ENCODE measurements at regions not wholly inside any gene's neighbourhood (a gene's known extent, or its start where the extent isn't known, plus 50 kb on each side); places are given as distances from the start of the nearest gene placed in this dataset.
"Not testable (repeated sequence)": the region's sequence is repeated elsewhere in the genome, so short reads cannot be mapped to it uniquely, and the experiment has no call there.

GRCh38 chr5:99035942-99036341, 107.1 kb upstream of the CHD1 start:
- H3K4me3 ChIP-seq (replicated peaks in 1 of 2; ENCODE audit: low read depth in 2 of 2, low read length in 2 of 2) = no peak overlapping the region
- TF ChIP-seq CTCF (IDR thresholded peaks at IDR 0.05; ENCODE audit: low read depth, low read length) = no peak
- no peak for DNase-seq (ENCODE audit: low read depth in 2 of 2)

- H3K4me3 ChIP-seq (replicated peaks in 1 of 2; ENCODE audit: low read depth in 2 of 2, low read length in 2 of 2) = no peak overlapping the region
- peak in 1 of 2 donors; percentile 29 for DNase-seq (ENCODE audit: low read depth in 2 of 2)
- no peak for TF ChIP-seq CTCF (IDR thresholded peaks at IDR 0.05; ENCODE audit: low read depth, low read length)
These were observed 105.5 kb upstream of the CHD1 start for GRCh38 chr5:99034336-99034735.

- peak overlapping the region in 1 of 2 donors; percentile 1 for H3K4me3 ChIP-seq (replicated peaks in 1 of 2; ENCODE audit: low read depth in 2 of 2, low read length in 2 of 2)
- peak; percentile 4 to 23 for DNase-seq (ENCODE audit: low read depth in 2 of 2)
- no peak for TF ChIP-seq CTCF (IDR thresholded peaks at IDR 0.05; ENCODE audit: low read depth, low read length)
These were observed 104.5 kb upstream of the CHD1 start for GRCh38 chr5:99033014-99033900.

- TF ChIP-seq CTCF (IDR thresholded peaks at IDR 0.05; ENCODE audit: low read depth, low read length) = peak; percentile 77
- H3K4me3 ChIP-seq (replicated peaks in 1 of 2; ENCODE audit: low read depth in 2 of 2, low read length in 2 of 2) = no peak overlapping the region
- peak; percentile 90 for DNase-seq (ENCODE audit: low read depth in 2 of 2)
These were observed 103.6 kb upstream of the CHD1 start for GRCh38 chr5:99032234-99033013.

GRCh38 chr5:99030906-99031440, 102.2 kb upstream of the CHD1 start:
- H3K4me3 ChIP-seq (replicated peaks in 1 of 2; ENCODE audit: low read depth in 2 of 2, low read length in 2 of 2) = no peak overlapping the region
- no peak for TF ChIP-seq CTCF (IDR thresholded peaks at IDR 0.05; ENCODE audit: low read depth, low read length)
- no peak for DNase-seq (ENCODE audit: low read depth in 2 of 2)

GRCh38 chr5:99029172-99029571, 100.4 kb upstream of the CHD1 start:
- TF ChIP-seq CTCF (IDR thresholded peaks at IDR 0.05; ENCODE audit: low read depth, low read length) = no peak
- no peak overlapping the region for H3K4me3 ChIP-seq (replicated peaks in 1 of 2; ENCODE audit: low read depth in 2 of 2, low read length in 2 of 2)
- no peak for DNase-seq (ENCODE audit: low read depth in 2 of 2)

GRCh38 chr5:99028170-99028569, 99.4 kb upstream of the CHD1 start:
- not testable (repeated sequence) for H3K4me3 ChIP-seq (replicated peaks in 1 of 2; ENCODE audit: low read depth in 2 of 2, low read length in 2 of 2); DNase-seq (ENCODE audit: low read depth in 2 of 2)

Measured in cardiac fibroblast (primary cell).